ENCODE measurements at regions not wholly inside any gene's neighbourhood (a gene's known extent, or its start where the extent isn't known, plus 50 kb on each side); places are given as distances from the start of the nearest gene placed in this dataset.
A peak's percentile ranks its signal among the peaks of the same experiment; 100 is the strongest.

GRCh38 chr2:120803764-120804335 is 68.2 kb downstream of the GLI2 start:
- Histone ChIP-seq H3K9me3 (ENCODE audit: low read depth) (no peaks in the 10 kb centered on the region), H3K9me2 (replicated peaks; ENCODE audit: insufficient read depth) (no peaks in the 10 kb centered on the region), H3K27ac (peak overlapping the region; percentile 21), H3K4me3 (no peak overlapping the region), H3K4me2 (no peak overlapping the region), H2AFZ (no peak overlapping the region), H3K27me3 (no peaks in the 10 kb centered on the region), H3K36me3 (replicated peaks; ENCODE audit: insufficient read depth, low read depth) (no peaks in the 10 kb centered on the region), H3K79me2 (no peaks in the 10 kb centered on the region), H3K4me1 (ENCODE audit: insufficient read depth) (peaks cover 6% of the 10 kb centered on the region), H4K20me1 (ENCODE audit: insufficient read depth, poor library complexity, severe bottlenecking) (no peaks in the 10 kb centered on the region)
- TF ChIP-seq CTCF (IDR thresholded peaks at IDR 0.05; ENCODE audit: poor library complexity) (no peak), EZH2phosphoT487 (IDR thresholded peaks at IDR 0.05; ENCODE audit: low read depth, severe bottlenecking, unreplicated experiment) (no peak), EZH2 (IDR thresholded peaks at IDR 0.05; ENCODE audit: borderline replicate concordance) (no peak)
- WGBS (ENCODE audit: low lambda C conversion rate, missing lambda C conversion rate) = 83% methylated on average over 11 of the region's 11 CpGs
- no peak for DNase-seq (ENCODE audit: low spot score)

- 75% methylated on average over 6 of the region's 6 CpGs for WGBS (ENCODE audit: low lambda C conversion rate, missing lambda C conversion rate)
- TF ChIP-seq EZH2 (IDR thresholded peaks at IDR 0.05; ENCODE audit: borderline replicate concordance) = no peak
- TF ChIP-seq EZH2phosphoT487 (IDR thresholded peaks at IDR 0.05; ENCODE audit: low read depth, severe bottlenecking, unreplicated experiment) = no peak
- TF ChIP-seq CTCF (IDR thresholded peaks at IDR 0.05; ENCODE audit: poor library complexity) = no peak
- Histone ChIP-seq H3K4me3 (no peak overlapping the region), H3K4me2 (no peak overlapping the region), H3K36me3 (replicated peaks; ENCODE audit: insufficient read depth, low read depth) (no peaks in the 10 kb centered on the region), H3K9me2 (replicated peaks; ENCODE audit: insufficient read depth) (no peaks in the 10 kb centered on the region), H3K4me1 (ENCODE audit: insufficient read depth) (peaks cover 6% of the 10 kb centered on the region), H4K20me1 (ENCODE audit: insufficient read depth, poor library complexity, severe bottlenecking) (no peaks in the 10 kb centered on the region), H3K9me3 (ENCODE audit: low read depth) (no peaks in the 10 kb centered on the region), H3K27ac (no peak overlapping the region), H3K79me2 (no peaks in the 10 kb centered on the region), H2AFZ (no peak overlapping the region), H3K27me3 (no peaks in the 10 kb centered on the region)
- no peak for DNase-seq (ENCODE audit: low spot score)
Observed at GRCh38 chr2:120804459-120804858, 68.8 kb downstream of the GLI2 start.

GRCh38 chr2:120805011-120805410 is 69.3 kb downstream of the GLI2 start:
- Histone ChIP-seq H3K4me2 (no peak overlapping the region), H3K4me3 (no peak overlapping the region), H3K9me2 (replicated peaks; ENCODE audit: insufficient read depth) (no peaks in the 10 kb centered on the region), H4K20me1 (ENCODE audit: insufficient read depth, poor library complexity, severe bottlenecking) (no peaks in the 10 kb centered on the region), H3K36me3 (replicated peaks; ENCODE audit: insufficient read depth, low read depth) (no peaks in the 10 kb centered on the region), H3K4me1 (ENCODE audit: insufficient read depth) (peaks cover 6% of the 10 kb centered on the region), H2AFZ (no peak overlapping the region), H3K27ac (no peak overlapping the region), H3K79me2 (no peaks in the 10 kb centered on the region), H3K9me3 (ENCODE audit: low read depth) (no peaks in the 10 kb centered on the region), H3K27me3 (no peaks in the 10 kb centered on the region)
- no peak for TF ChIP-seq CTCF (IDR thresholded peaks at IDR 0.05; ENCODE audit: poor library complexity)
- no peak for TF ChIP-seq EZH2phosphoT487 (IDR thresholded peaks at IDR 0.05; ENCODE audit: low read depth, severe bottlenecking, unreplicated experiment)
- no peak for TF ChIP-seq EZH2 (IDR thresholded peaks at IDR 0.05; ENCODE audit: borderline replicate concordance)
- DNase-seq (ENCODE audit: low spot score) = no peak
- WGBS (ENCODE audit: low lambda C conversion rate, missing lambda C conversion rate) = 90% methylated on average over 13 of the region's 13 CpGs
